Spleen (tissue), 11 donors: ENCODE measurements at regions not wholly inside any gene's neighbourhood (a gene's known extent, or its start where the extent isn't known, plus 50 kb on each side); places are given as distances from the start of the nearest gene placed in this dataset.

Experiments
- DNase-seq: peaks from one replicate; pipeline ENCODE4 v3.0.0-alpha.2; 2020
- H3K27ac ChIP-seq, 8 donors: fragments of 200-600 bp; sonication (generic) in 7 of 8; 1 replicate in 4 of 8; 2 replicates in 4 of 8; pipeline versions ENCODE4 v1.5.0 to v1.8.0; 2016 to 2021; ENCODE audit warnings: inconsistent platforms in 4 of 8, mild to moderate bottlenecking in 4 of 8, moderate library complexity in 1 of 8
- H3K27me3 ChIP-seq, 7 donors: fragments of 200-600 bp; sonication (generic) in 6 of 7; replicated peaks in 1 of 7; 1 replicate in 4 of 7; 2 replicates in 3 of 7; pipeline versions ENCODE4 v1.5.0 to v1.8.0; 2016 to 2021; ENCODE audit warnings: inconsistent platforms in 3 of 7, mild to moderate bottlenecking in 1 of 7
- H3K36me3 ChIP-seq, 6 donors: fragments of 200-600 bp; sonication (generic) in 5 of 6; 1 replicate in 4 of 6; 2 replicates in 2 of 6; pipeline versions ENCODE4 v1.5.0 to v1.8.0; 2016 to 2021; ENCODE audit warnings: inconsistent platforms in 2 of 6
- H3K4me1 ChIP-seq, 6 donors: fragments of 200-600 bp; sonication (generic) in 5 of 6; 1 replicate in 3 of 6; 2 replicates in 3 of 6; pipeline versions ENCODE4 v1.5.0 to v1.8.0; 2016 to 2021; ENCODE audit warnings: inconsistent platforms in 3 of 6
- H3K4me3 ChIP-seq, 8 donors: fragments of 200-600 bp; sonication (generic) in 7 of 8; 1 replicate in 4 of 8; 2 replicates in 4 of 8; pipeline versions ENCODE4 v1.5.0 to v1.8.0; 2016 to 2021; ENCODE audit warnings: inconsistent platforms in 4 of 8, mild to moderate bottlenecking in 4 of 8, moderate library complexity in 2 of 8
- H3K9me3 ChIP-seq, 8 donors: fragments of 200-600 bp; sonication (generic) in 7 of 8; 1 replicate in 4 of 8; 2 replicates in 4 of 8; pipeline versions ENCODE4 v1.5.0 to v1.8.0; 2016 to 2021; ENCODE audit warnings: inconsistent platforms in 4 of 8
- CTCF ChIP-seq, 11 experiments: fragments of 200-600 bp in 7 of 11; fragments of 450-650 bp in 4 of 11; sonication (generic) in 4 of 11; IDR thresholded peaks in 8 of 11; conservative IDR thresholded peaks in 3 of 11; 1 replicate in 7 of 11; 2 replicates in 4 of 11; pipeline versions ENCODE4 v1.4.0 to v1.8.0; 2016 to 2021; ENCODE audit warnings: antibody characterized with exemption in 11 of 11, inconsistent platforms in 4 of 11, mild to moderate bottlenecking in 1 of 11
- POLR2A ChIP-seq, 3 donors: fragments of 450-650 bp; IDR thresholded peaks; one replicate each; pipeline ENCODE4 v1.5.1; 2017; ENCODE audit warnings: antibody characterized with exemption in 3 of 3, mild to moderate bottlenecking in 1 of 3
- POLR2AphosphoS5 ChIP-seq, 3 donors: sonication (generic); formaldehyde crosslinking; IDR thresholded peaks; one replicate each; pipeline ENCODE4 v1.5.1; 2017; ENCODE audit warnings: antibody characterized with exemption in 3 of 3
- WGBS, 5 donors: extraction: QIAGEN DNeasy Blood & Tissue Kit in 3 of 5; methylation state at CpG; one replicate each; pipeline versions ENCODE4 v1.1.5 to v1.1.7; 2013 to 2018; 5-methylcytosine and 5-hydroxymethylcytosine counted together
- intact Hi-C: fragments of 100-400 bp; cut with DNase I; formaldehyde crosslinking; loops from one replicate; pipeline ENCODE4 v1.15.0; 2023; ENCODE audit warnings: low total_unique reads
- donor health status: healthy with polysubstance abuse.
- donor health status: DM: no; HTN: no; CAD: no; lungs with moderate emphysema.
- donor health status: DM: no; HTN: no; CAD: no.
- donor health status: Bipolar disorder and iron deficiency.
- donor health status: healthy.
- donor health status: DM: no; HTN: no; CAD: no.
- donor health status: DM: yes; HTN: yes; CAD: no.

- H3K4me3 ChIP-seq, result no peak overlapping the region
- H3K36me3 ChIP-seq, result no peaks in the 10 kb centered on the region
- TF ChIP-seq POLR2A (IDR thresholded peaks at IDR 0.05) (no peak), CTCF (IDR thresholded peaks at IDR 0.05 in 8 of 11, conservative IDR thresholded peaks at IDR 0.05 in 3 of 11) (no peak), POLR2AphosphoS5 (IDR thresholded peaks at IDR 0.05) (no peak)
- no peaks in the 10 kb centered on the region for H3K27me3 ChIP-seq
- no peak overlapping the region for H3K27ac ChIP-seq
- no peak for DNase-seq
- intact Hi-C loops, result no loop called here
- no peaks in the 10 kb centered on the region for H3K4me1 ChIP-seq
- H3K9me3 ChIP-seq, result no peaks in the 10 kb centered on the region
- WGBS, 5 donors, result 83 to 98% (median 90%) methylated on average over 5 of the region's 5 CpGs
Observed at GRCh38 chr2:128981353-128981752, 662.7 kb upstream of the HS6ST1 start.

GRCh38 chr2:128982001-128982400, 663.3 kb upstream of the HS6ST1 start:
- Histone ChIP-seq H3K4me1 (no peaks in the 10 kb centered on the region), H3K27ac (no peak overlapping the region), H3K36me3 (no peaks in the 10 kb centered on the region), H3K9me3 (no peaks in the 10 kb centered on the region), H3K27me3 (no peaks in the 10 kb centered on the region), H3K4me3 (no peak overlapping the region)
- intact Hi-C loops, result no loop called here
- 78 to 97% (median 87%) methylated on average over 5 of the region's 5 CpGs for WGBS, 5 donors
- DNase-seq, result no peak
- TF ChIP-seq CTCF (IDR thresholded peaks at IDR 0.05 in 8 of 11, conservative IDR thresholded peaks at IDR 0.05 in 3 of 11) (no peak), POLR2A (IDR thresholded peaks at IDR 0.05) (no peak), POLR2AphosphoS5 (IDR thresholded peaks at IDR 0.05) (no peak)

- WGBS, 5 donors, result 81 to 95% (median 90%) methylated on average over 4 of the region's 4 CpGs
- Histone ChIP-seq H3K9me3 (no peaks in the 10 kb centered on the region), H3K27ac (no peak overlapping the region), H3K4me1 (no peaks in the 10 kb centered on the region), H3K27me3 (no peaks in the 10 kb centered on the region), H3K36me3 (no peaks in the 10 kb centered on the region), H3K4me3 (no peak overlapping the region)
- no peak for DNase-seq
- TF ChIP-seq POLR2AphosphoS5 (IDR thresholded peaks at IDR 0.05), result no peak
- no peak for TF ChIP-seq POLR2A (IDR thresholded peaks at IDR 0.05)
- no peak for TF ChIP-seq CTCF (IDR thresholded peaks at IDR 0.05 in 8 of 11, conservative IDR thresholded peaks at IDR 0.05 in 3 of 11)
- intact Hi-C loops, result no loop called here
Observed at GRCh38 chr2:128982670-128983069, 664.0 kb upstream of the HS6ST1 start.

- no peak overlapping the region for H3K4me3 ChIP-seq
- no peaks in the 10 kb centered on the region for H3K9me3 ChIP-seq
- no peaks in the 10 kb centered on the region for H3K36me3 ChIP-seq
- no peak overlapping the region for H3K27ac ChIP-seq
- no peaks in the 10 kb centered on the region for H3K27me3 ChIP-seq
- no peaks in the 10 kb centered on the region for H3K4me1 ChIP-seq
- TF ChIP-seq POLR2A (IDR thresholded peaks at IDR 0.05), result no peak
- no peak for TF ChIP-seq CTCF (IDR thresholded peaks at IDR 0.05 in 8 of 11, conservative IDR thresholded peaks at IDR 0.05 in 3 of 11)
- TF ChIP-seq POLR2AphosphoS5 (IDR thresholded peaks at IDR 0.05), result no peak
- WGBS, 5 donors, result 51 to 72% (median 70%) methylated on average over 2 of the region's 2 CpGs
- no peak for DNase-seq
- intact Hi-C loops, result no loop called here
Observed at GRCh38 chr2:128983094-128983493, 664.4 kb upstream of the HS6ST1 start.
